KBM-7 (cell line): ENCODE measurements at regions not wholly inside any gene's neighbourhood (a gene's known extent, or its start where the extent isn't known, plus 50 kb on each side); places are given as distances from the start of the nearest gene placed in this dataset.

Experiments used
- DNase-seq: peaks from one replicate; pipeline ENCODE4 v3.0.0-alpha.2; 2015
- in situ Hi-C: fragments of 300-500 bp; cut with MboI; formaldehyde crosslinking; loops from 2 replicates; pipeline ENCODE4 v1.14.3; 2020; ENCODE audit warnings: low sequenced_read_pairs, low pct_unique_long_range_greater_than_20kb, mixed read lengths

GRCh38 chr17:55588446-55589242, 77.4 kb upstream of the SMIM36 start:
- in situ Hi-C loops = no loop called here
- DNase-seq = no peak

DNA sequence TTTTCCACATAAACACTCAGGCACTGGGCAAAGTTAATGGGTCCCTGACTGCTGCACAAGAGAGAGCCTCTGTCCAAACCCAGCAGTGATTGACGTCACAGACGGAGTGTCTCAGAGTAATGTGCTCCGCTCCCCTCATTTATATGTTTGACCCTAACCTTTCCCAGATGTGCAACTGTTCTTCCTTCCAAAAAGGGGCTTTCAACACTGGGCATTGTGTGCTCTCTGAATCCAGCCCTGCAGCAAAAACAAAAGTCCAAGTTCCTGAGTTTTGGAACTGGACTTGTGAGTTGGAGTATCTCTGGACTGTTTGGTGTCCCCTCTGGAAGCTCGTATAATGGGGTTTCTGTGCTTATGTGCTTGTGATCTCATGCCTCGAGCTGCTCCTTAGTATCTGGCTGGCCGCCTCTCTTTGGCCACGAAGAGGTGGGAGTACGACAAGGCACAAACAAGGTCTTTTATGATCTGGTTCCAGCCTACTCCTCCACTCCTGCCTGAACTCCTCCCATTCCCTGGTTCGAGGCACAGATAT, 76.4 kb upstream of the SMIM36 start:
- in situ Hi-C loops = no loop called here
- DNase-seq = no peak

GRCh38 chr17:55585629-55586028, 74.4 kb upstream of the SMIM36 start:
- in situ Hi-C loops = no loop called here
- no peak for DNase-seq

- DNase-seq = no peak
- in situ Hi-C loops = no loop called here
These were observed 73.6 kb upstream of the SMIM36 start for GRCh38 chr17:55584861-55585260.

DNA sequence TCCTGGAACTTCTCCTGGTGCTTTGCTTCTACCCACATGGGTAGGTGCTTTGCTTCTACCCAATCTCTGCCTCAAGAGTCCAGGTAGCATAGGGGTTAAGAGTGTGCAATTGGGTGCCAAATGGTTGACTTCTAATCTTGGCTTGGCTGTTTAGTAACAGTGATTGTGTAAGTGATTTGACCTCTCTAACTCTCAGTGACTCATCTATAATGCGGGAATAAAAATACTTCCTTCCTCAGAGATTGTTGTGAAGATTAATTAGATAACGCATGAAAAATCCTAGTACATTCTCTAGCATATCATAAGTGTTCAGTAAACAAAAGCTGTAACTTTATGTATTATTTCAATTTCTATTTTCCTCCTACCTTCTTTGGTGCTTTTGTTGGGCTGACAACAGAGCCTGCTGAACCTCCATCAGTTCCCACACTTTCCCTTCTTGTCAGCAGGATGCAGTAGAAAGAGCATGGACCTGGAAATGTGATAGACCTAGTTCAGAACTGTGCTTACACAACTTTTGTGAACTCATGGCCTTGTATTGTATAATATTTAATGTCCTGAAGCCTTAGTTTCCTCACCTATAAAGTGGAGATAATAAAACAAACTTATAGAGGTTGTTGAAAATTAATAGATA, 72.9 kb upstream of the SMIM36 start:
- DNase-seq = no peak
- in situ Hi-C loops = no loop called here

DNA sequence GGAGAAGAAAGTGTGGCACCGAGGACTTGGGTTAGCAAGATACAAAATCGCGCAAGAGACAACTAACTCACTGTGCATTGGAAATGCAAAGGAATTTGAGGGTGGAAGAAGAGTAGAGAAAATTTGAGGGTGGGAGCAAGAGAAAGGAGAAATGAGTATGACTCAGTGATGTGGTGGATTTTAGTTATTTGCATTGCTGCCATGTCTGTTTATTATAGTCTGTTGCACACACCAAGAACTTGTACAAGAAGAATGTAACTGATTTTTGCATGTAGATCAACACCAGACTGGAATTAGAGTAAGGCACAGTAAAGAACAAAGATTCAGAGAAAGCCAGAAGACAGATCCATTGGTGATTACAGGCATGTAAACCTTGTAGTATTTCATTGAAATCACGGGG, 71.6 kb upstream of the SMIM36 start:
- in situ Hi-C loops = no loop called here
- no peak for DNase-seq

DNA sequence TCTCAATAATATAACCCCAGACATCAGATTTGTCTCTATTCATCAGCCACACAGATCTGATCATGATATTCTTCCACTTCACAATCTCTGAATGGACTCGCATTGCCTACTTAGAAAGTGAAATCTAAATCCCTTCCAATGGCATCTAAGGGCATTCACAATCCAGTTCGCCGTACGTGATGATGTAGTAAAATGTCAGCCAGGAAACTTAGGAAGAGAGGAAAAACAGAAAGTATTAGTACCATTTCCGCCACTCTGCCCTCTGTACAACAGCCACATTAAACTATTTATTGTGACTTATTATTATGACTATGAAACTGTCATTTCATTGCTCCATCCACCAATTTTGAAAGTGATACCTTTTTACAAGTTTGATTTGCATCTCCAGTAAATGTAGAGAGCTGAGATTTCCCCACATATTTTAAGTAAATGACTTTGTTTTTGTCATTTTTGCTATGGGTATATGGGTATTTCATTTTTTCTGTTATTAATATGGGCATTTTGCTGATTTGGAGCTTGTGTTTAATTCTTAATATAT, 69.4 kb upstream of the SMIM36 start:
- in situ Hi-C loops = no loop called here
- DNase-seq = no peak

DNA sequence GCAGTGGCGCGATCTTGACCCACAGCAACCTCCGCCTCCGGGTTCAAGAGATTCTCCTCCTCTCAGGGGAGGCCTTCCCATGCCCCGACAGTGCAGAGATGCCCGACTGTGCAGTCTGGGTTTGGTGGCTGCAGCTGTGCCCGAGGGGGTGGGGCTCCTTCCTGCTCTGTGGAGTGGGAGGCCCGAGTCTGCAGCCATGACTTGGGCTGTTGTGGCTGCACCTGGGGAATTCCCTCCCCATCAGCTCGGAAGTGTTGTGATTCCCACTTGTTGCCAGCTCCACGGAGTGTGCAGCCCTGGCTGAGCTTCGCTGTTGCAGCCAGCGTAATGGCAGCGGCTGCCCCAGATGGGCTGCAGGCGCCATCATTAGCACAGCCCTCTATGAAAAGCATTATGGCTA, 66.4 kb upstream of the SMIM36 start:
- in situ Hi-C loops = no loop called here
- DNase-seq = no peak

GRCh38 chr17:55576996-55577586, 65.8 kb upstream of the SMIM36 start:
- in situ Hi-C loops = no loop called here
- peak; percentile 60 for DNase-seq

DNA sequence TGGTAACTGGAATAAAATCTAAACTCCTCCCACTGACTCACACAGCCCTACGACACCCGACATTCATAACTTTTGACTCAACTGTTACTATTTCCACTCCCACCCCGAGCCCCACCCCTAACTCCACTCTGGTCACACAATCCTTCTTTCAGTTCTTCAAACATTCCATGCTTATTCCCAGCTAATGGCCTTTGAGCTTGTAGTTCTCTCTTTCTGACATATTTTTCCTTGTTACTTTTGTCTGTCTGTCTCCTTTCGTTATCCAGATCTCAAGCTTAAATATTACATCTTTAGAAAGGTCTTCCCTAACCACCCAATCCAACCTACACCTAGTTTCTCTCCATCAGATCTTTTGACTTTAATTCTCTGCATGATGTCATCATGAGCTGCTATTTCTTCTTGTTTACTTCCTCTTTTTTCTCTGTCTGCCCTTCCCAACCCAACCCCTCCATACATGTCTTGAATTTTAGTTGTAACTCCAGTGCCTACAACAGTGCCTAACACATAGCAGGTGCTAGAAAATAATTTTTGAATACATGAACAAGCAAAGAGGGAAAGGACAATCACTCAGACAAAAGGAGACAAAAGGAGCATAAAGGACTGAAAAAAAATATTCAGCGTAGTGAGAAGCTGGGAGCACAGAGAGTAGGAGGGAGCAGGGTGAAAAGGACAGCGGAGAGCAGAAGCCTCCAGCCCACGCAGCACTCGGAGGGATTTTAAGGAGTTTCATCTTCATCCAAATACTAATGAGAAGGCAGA, 65.2 kb upstream of the SMIM36 start:
- in situ Hi-C loops = no loop called here
- DNase-seq = peak; percentile 73

DNA sequence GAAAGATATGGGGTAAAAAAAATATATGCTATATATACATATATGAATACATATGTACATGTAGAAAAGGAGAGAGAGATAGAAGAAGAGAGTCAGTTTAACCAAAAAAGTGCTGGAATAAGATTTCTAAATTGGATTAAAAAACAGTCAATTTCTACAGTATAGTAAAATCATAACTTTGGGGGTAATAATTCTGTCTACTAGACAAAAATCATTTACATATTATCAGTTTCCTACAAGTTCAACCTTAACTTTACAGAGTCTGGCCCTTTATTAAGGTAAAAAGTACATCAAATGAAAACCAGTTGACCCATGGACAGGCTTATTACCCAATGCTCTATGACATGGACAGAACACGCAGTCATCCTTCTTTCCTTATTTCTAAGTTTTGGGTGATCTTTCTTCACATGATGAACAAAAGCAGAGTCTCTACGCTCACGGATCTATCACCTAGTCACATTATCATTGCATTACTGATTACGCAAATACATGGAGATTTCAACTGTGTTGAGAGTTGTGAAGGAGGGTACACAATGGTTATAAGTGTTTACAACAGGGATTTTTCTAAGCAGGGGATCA, 63.9 kb upstream of the SMIM36 start:
- no peak for DNase-seq
- in situ Hi-C loops = no loop called here

DNA sequence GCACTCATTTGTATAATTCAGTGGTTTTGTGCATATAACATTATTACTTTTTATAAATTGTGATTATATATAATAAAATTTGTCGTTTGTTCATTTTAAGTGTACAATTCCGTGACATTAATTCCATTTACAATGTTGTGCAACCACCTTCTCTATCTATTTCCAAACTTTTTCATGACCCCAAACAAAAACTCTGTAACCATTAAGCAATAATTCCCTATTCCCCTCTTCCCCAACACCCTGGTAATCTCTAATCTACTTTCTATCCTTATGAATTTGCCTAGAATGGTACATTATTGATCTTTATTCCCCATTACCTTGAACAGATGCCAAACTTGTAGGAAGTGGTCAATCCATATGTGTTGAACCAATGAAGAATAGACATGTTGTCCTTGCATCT, 61.3 kb upstream of the SMIM36 start:
- DNase-seq = no peak
- in situ Hi-C loops = no loop called here

GRCh38 chr17:55572139-55572538, 60.9 kb upstream of the SMIM36 start:
- no peak for DNase-seq
- in situ Hi-C loops = no loop called here

DNA sequence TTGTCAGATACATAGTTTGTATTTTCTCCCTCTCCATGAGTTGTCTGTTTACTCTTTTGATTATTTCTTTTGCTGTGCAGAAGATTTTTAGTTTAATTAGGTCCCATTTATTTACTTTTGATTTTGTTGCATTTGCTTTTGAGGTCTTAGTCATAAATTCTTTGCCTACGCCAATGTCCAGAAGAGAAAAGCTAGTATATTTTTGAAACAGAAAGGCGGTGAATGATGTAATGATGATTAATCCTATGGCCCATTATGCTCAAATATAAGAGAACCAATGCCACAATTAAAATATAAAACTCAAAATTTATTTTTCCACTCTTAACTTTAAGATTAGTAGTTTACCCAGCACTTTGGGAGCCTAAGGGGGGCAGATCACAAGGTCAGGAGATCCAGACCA, 59.8 kb upstream of the SMIM36 start:
- no peak for DNase-seq
- in situ Hi-C loops = no loop called here

DNA sequence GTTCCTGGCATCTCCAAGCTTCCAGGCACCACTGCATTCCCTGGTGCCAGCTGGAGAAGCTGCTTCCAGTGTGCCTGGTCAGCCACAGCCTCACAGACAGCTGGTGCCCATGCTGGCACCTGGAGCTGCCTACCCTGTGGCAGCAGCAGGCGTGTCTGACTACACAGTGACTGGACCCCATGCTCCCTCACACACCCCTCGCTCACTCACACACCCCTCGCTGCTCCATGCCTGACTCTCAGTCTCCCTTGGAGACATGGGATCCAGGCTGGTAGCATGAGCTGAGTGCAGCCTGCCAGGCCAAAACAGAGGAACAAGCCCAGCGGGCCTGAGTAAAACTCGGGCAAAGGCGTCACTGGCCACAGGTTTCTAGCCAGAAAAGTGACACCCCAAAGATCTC, 59.1 kb upstream of the SMIM36 start:
- DNase-seq = no peak
- in situ Hi-C loops = no loop called here

DNA sequence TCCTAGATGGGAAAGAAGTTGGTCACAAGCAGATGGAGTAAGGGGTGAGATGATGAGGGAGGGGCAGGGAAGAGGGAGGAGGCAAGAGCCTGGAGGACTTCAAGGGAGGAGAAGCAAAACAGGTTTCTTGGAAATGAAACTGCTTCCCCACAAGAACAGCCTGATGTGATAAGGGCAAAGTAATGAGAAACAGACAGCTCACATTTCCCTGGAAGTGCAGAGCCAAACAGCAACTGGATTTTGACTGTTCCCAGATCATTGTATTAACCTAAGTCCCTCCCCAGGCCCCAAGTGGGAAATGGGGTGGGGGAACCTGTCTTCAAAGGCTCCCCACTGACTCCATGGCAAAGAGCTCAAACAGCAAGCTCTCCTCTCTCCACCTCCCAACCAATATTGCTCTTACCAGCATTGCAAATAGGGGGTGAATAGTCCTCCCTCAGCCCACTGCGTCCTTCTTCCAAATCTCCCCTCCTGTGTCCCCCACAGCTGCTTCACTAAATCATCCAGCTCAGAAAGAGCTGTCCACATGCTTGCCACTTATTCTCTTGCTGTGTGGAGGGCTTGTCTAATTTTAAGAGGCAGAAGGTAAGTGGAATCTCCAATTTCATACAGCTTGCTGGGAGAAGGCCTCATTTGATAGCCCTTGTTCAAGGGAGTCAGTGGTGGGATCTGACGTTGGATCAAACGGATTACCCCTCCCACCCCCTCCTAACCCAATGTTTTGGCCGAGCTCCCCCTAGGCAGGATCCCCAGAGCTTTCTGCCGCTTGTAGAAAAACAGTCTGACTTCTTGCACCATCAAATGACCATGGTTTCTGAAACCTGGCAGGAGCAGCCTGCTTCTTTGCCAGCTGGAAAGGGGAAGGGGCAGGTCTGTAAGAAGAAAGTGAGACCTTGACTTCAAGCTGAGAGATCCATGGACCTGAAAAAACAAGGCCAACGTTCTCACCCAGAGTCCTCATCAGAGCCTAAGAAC, 56.3 kb upstream of the SMIM36 start:
- DNase-seq = no peak
- in situ Hi-C loops = no loop called here

DNA sequence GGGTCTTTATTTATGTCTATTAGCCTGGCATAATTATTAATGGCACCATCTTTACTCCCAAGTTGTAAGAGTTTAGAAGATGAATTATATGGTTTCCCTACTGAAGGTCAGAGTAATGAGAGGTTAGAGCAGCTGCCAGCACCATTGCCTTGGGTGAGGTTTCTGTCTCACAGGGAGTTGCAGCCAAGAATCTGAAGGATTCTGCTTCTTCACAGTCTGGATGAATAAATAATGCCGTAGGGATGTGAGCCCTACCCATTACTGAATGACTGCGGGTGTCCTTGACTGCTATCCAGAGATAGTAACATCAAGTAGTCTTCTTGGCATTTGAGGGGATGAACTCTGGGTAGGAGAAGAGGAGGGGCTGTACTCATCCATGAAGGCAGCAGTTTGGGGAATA, 52.8 kb upstream of the SMIM36 start:
- no peak for DNase-seq
- in situ Hi-C loops = no loop called here

- no peak for DNase-seq
- in situ Hi-C loops = no loop called here
These were observed 52.1 kb upstream of the SMIM36 start for GRCh38 chr17:55563363-55563762.
